ENCODE measurements at regions not wholly inside any gene's neighbourhood (a gene's known extent, or its start where the extent isn't known, plus 50 kb on each side); places are given as distances from the start of the nearest gene placed in this dataset.

- ATAC-seq (ENCODE audit: insufficient number of reproducible peaks, low FRiP score, low read depth): no peak
- Histone ChIP-seq H3K27me3 (replicated peaks; ENCODE audit: insufficient read depth) (no peaks in the 10 kb centered on the region), H3K27ac (no peak overlapping the region), H3K4me3 (no peak overlapping the region), H3K4me1 (ENCODE audit: control insufficient read depth in 1 of 2, low read depth in 2 of 2) (no peaks in the 10 kb centered on the region), H3K9me3 (no peaks in the 10 kb centered on the region), H3K36me3 (no peaks in the 10 kb centered on the region)
- no peak for TF ChIP-seq CTCF (IDR thresholded peaks at IDR 0.05)
- DNase-seq (ENCODE audit: low spot score): no peak
These were observed 765.5 kb upstream of the PRMT6 start for GRCh38 chr1:106290805-106291501.

GRCh38 chr1:106292130-106292529 is 764.3 kb upstream of the PRMT6 start:
- no peak overlapping the region for H3K4me3 ChIP-seq
- H3K27me3 ChIP-seq (replicated peaks; ENCODE audit: insufficient read depth): no peaks in the 10 kb centered on the region
- no peaks in the 10 kb centered on the region for H3K4me1 ChIP-seq (ENCODE audit: control insufficient read depth in 1 of 2, low read depth in 2 of 2)
- no peaks in the 10 kb centered on the region for H3K9me3 ChIP-seq
- TF ChIP-seq CTCF (IDR thresholded peaks at IDR 0.05): no peak
- ATAC-seq (ENCODE audit: insufficient number of reproducible peaks, low FRiP score, low read depth) (no peak), DNase-seq (ENCODE audit: low spot score) (no peak)
- no peak overlapping the region for H3K27ac ChIP-seq
- no peaks in the 10 kb centered on the region for H3K36me3 ChIP-seq

GRCh38 chr1:106296431-106296830 is 760.0 kb upstream of the PRMT6 start:
- no peaks in the 10 kb centered on the region for H3K27me3 ChIP-seq (replicated peaks; ENCODE audit: insufficient read depth)
- ATAC-seq (ENCODE audit: insufficient number of reproducible peaks, low FRiP score, low read depth): no peak
- H3K27ac ChIP-seq: no peak overlapping the region
- H3K4me1 ChIP-seq (ENCODE audit: control insufficient read depth in 1 of 2, low read depth in 2 of 2): no peaks in the 10 kb centered on the region
- no peak overlapping the region for H3K4me3 ChIP-seq
- no peaks in the 10 kb centered on the region for H3K9me3 ChIP-seq
- TF ChIP-seq CTCF (IDR thresholded peaks at IDR 0.05): no peak
- DNase-seq (ENCODE audit: low spot score): no peak
- H3K36me3 ChIP-seq: no peaks in the 10 kb centered on the region

- Histone ChIP-seq H3K27me3 (replicated peaks; ENCODE audit: insufficient read depth) (no peaks in the 10 kb centered on the region), H3K36me3 (no peaks in the 10 kb centered on the region), H3K27ac (no peak overlapping the region), H3K4me3 (no peak overlapping the region), H3K9me3 (peaks cover 12% of the 10 kb centered on the region), H3K4me1 (ENCODE audit: control insufficient read depth in 1 of 2, low read depth in 2 of 2) (no peaks in the 10 kb centered on the region)
- no peak for DNase-seq (ENCODE audit: low spot score)
- no peak for TF ChIP-seq CTCF (IDR thresholded peaks at IDR 0.05)
- no peak for ATAC-seq (ENCODE audit: insufficient number of reproducible peaks, low FRiP score, low read depth)
These were observed 752.4 kb upstream of the PRMT6 start for GRCh38 chr1:106304106-106304505.

DNA sequence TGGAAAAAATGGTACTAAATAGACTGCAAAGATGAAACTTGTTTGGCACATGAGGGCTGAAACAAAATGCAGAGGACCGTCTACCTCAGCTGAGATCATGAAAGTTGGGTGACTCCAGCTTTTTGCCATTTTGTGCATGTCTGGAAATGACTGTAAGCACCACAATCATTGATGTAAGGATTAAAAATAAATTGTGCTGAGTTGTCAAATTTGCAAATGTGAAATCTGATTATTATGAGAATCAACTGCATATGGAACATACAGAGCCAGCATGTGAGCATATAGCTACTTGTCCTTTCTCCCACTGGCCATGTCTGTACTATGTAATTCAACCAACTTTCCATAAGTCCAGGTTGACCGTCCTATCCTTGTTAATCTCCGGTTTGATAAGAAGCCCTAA is 736.9 kb upstream of the PRMT6 start:
- ATAC-seq (ENCODE audit: insufficient number of reproducible peaks, low FRiP score, low read depth) (no peak), DNase-seq (ENCODE audit: low spot score) (no peak)
- no peaks in the 10 kb centered on the region for H3K36me3 ChIP-seq
- H3K9me3 ChIP-seq: no peaks in the 10 kb centered on the region
- H3K4me1 ChIP-seq (ENCODE audit: control insufficient read depth in 1 of 2, low read depth in 2 of 2): no peaks in the 10 kb centered on the region
- no peaks in the 10 kb centered on the region for H3K27me3 ChIP-seq (replicated peaks; ENCODE audit: insufficient read depth)
- TF ChIP-seq CTCF (IDR thresholded peaks at IDR 0.05): no peak
- H3K27ac ChIP-seq: no peak overlapping the region
- no peak overlapping the region for H3K4me3 ChIP-seq

All from thoracic aorta (tissue), 2 donors.